SU-DHL-6 (cell line): ENCODE measurements at regions not wholly inside any gene's neighbourhood (a gene's known extent, or its start where the extent isn't known, plus 50 kb on each side); places are given as distances from the start of the nearest gene placed in this dataset.

Experiments used
- EZH2phosphoT487 ChIP-seq: fragments of 200-600 bp; sonication (generic), shearing (Covaris generic); conservative IDR thresholded peaks from 2 replicates; pipeline ENCODE4 v1.6.1; 2018; ENCODE audit warnings: mild to moderate bottlenecking, antibody characterized with exemption, low read length, moderate library complexity, mixed read lengths
- TF ChIP-seq, protein P1 (sequence below): fragments of 200-600 bp; sonication (generic); IDR thresholded peaks from one replicate; pipeline ENCODE4 v1.5.1; 2017; ENCODE audit warnings: antibody characterized with exemption, mild to moderate bottlenecking, low read length, moderate library complexity; ENCODE audit not compliant: insufficient read depth, poor library complexity, severe bottlenecking

DNA sequence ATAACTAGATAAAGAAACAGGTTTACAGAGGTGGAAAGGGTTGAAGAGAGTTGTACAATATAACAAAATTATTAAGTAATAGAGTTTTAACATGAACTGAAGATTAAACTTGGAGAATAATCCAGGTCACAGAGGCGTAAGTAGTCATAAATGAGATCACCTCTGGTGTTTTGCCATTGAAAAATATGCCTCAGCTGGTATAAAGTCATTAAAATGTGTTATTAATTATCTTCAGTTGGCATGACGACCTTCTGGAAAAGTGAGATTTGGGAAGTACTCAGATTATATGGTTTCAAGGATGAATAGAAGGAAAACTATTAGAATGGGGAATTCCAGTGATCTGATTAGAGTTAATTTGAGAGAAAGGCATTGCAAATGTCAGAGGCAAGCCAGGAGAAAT lies 237.5 kb upstream of the ANXA10 start:
- TF ChIP-seq, protein P1, sequence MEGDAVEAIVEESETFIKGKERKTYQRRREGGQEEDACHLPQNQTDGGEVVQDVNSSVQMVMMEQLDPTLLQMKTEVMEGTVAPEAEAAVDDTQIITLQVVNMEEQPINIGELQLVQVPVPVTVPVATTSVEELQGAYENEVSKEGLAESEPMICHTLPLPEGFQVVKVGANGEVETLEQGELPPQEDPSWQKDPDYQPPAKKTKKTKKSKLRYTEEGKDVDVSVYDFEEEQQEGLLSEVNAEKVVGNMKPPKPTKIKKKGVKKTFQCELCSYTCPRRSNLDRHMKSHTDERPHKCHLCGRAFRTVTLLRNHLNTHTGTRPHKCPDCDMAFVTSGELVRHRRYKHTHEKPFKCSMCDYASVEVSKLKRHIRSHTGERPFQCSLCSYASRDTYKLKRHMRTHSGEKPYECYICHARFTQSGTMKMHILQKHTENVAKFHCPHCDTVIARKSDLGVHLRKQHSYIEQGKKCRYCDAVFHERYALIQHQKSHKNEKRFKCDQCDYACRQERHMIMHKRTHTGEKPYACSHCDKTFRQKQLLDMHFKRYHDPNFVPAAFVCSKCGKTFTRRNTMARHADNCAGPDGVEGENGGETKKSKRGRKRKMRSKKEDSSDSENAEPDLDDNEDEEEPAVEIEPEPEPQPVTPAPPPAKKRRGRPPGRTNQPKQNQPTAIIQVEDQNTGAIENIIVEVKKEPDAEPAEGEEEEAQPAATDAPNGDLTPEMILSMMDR, result no peak
- no peak for TF ChIP-seq EZH2phosphoT487
